H1 (cell line): ENCODE measurements at regions not wholly inside any gene's neighbourhood (a gene's known extent, or its start where the extent isn't known, plus 50 kb on each side); places are given as distances from the start of the nearest gene placed in this dataset.
A peak's percentile ranks its signal among the peaks of the same experiment; 100 is the strongest.

Experiments used
- CTCF ChIA-PET: fragments of 300-600 bp; sonication (Branson Sonifier 250); formaldehyde crosslinking; loops from one replicate; lab custom pipeline; 2021; ENCODE audit not compliant: partially characterized antibody; lab: Charles Lee
- POLR2A ChIA-PET: fragments of 300-600 bp; sonication (Branson Sonifier 250); formaldehyde crosslinking; loops from one replicate; lab custom pipeline; 2021; ENCODE audit warnings: inconsistent platforms; ENCODE audit not compliant: partially characterized antibody; lab: Charles Lee
- DNase-seq, 2 experiments: peaks; one replicate each; pipeline versions ENCODE4 v3.0.0 to v3.0.0-alpha.2; 2010 to 2022; ENCODE audit warnings: low spot score in 2 of 2, low read depth in 1 of 2, mixed read lengths in 1 of 2
- FAIRE-seq: peaks from 2 replicates; lab custom pipeline; 2011; peaks lifted over from hg19 to GRCh38; lab: Jason Lieb, UNC
- H2AFZ ChIP-seq: 2 replicates; pipeline ENCODE4 v1.8.1; 2012; ENCODE audit warnings: low read length, inconsistent platforms
- H2AK5ac ChIP-seq: 2 replicates; pipeline ENCODE4 v1.6.1; 2013; ENCODE audit warnings: low read depth, low read length
- H2BK120ac ChIP-seq: replicated peaks from 2 replicates; pipeline ENCODE3; 2013; ENCODE audit warnings: low read depth, low read length, inconsistent platforms
- H2BK12ac ChIP-seq: 2 replicates; pipeline ENCODE4 v1.6.1; 2013; ENCODE audit warnings: low read depth, low read length
- H2BK15ac ChIP-seq: 2 replicates; pipeline ENCODE4 v1.6.1; 2013; ENCODE audit warnings: low read length
- H2BK20ac ChIP-seq: 2 replicates; pipeline ENCODE4 v1.6.1; 2013; ENCODE audit warnings: low read length
- H2BK5ac ChIP-seq: 2 replicates; pipeline ENCODE4 v1.6.1; 2013; ENCODE audit warnings: low read depth, low read length
- H3K14ac ChIP-seq: 2 replicates; pipeline ENCODE4 v1.6.1; 2013; ENCODE audit warnings: inconsistent platforms; ENCODE audit not compliant: insufficient read length
- H3K18ac ChIP-seq: 2 replicates; pipeline ENCODE4 v1.6.1; 2013; ENCODE audit warnings: low read length; ENCODE audit errors: extremely low read depth
- H3K23ac ChIP-seq: 2 replicates; pipeline ENCODE4 v1.6.1; 2013; ENCODE audit warnings: inconsistent platforms; ENCODE audit not compliant: insufficient read length
- H3K23me2 ChIP-seq: 2 replicates; pipeline ENCODE4 v1.6.1; 2013; ENCODE audit warnings: low read depth, low read length
- H3K27ac ChIP-seq: 2 replicates; pipeline ENCODE4 v1.6.1; 2011; ENCODE audit warnings: low read depth, low read length, inconsistent platforms
- H3K27me3 ChIP-seq, 4 experiments: replicated peaks in 1 of 4; 1 replicate in 1 of 4; 2 replicates in 3 of 4; pipeline versions ENCODE4 v1.6.1 to v1.8.1; 2011 to 2013; ENCODE audit warnings: low read length in 3 of 4, mild to moderate bottlenecking in 3 of 4, inconsistent platforms in 2 of 4, mixed read lengths in 2 of 4, moderate library complexity in 1 of 4; ENCODE audit not compliant: control insufficient read depth in 3 of 4, insufficient read depth in 3 of 4; ENCODE audit errors: extremely low read depth in 1 of 4
- H3K36me3 ChIP-seq, 4 experiments: 2 replicates each; pipeline versions ENCODE4 v1.6.1 to v1.8.1; 2011 to 2013; ENCODE audit warnings: mild to moderate bottlenecking in 4 of 4, low read length in 3 of 4, moderate library complexity in 2 of 4, control low read depth in 1 of 4, inconsistent platforms in 1 of 4; ENCODE audit not compliant: insufficient read depth in 4 of 4, control insufficient read depth in 2 of 4
- H3K4ac ChIP-seq: replicated peaks from 2 replicates; pipeline ENCODE3; 2013; ENCODE audit warnings: low read length, low read depth, mixed read lengths, inconsistent platforms; ENCODE audit not compliant: insufficient read length
- H3K4me1 ChIP-seq, 4 experiments: replicated peaks in 1 of 4; 1 replicate in 1 of 4; 2 replicates in 3 of 4; pipeline versions ENCODE4 v1.6.1 to v1.8.1; 2011 to 2013; ENCODE audit warnings: low read length in 3 of 4, inconsistent platforms in 2 of 4, mixed read lengths in 1 of 4; ENCODE audit not compliant: insufficient read depth in 4 of 4, control insufficient read depth in 3 of 4
- H3K4me2 ChIP-seq, 2 experiments: 2 replicates each; pipeline versions ENCODE4 v1.6.1 to v1.8.1; 2011 to 2013; ENCODE audit warnings: low read depth in 2 of 2, low read length in 2 of 2, control low read depth in 1 of 2, inconsistent platforms in 1 of 2, mild to moderate bottlenecking in 1 of 2; ENCODE audit not compliant: insufficient read depth in 1 of 2
- H3K4me3 ChIP-seq, 4 experiments: fragments of 200-600, 300-600 bp in 1 of 4; sonication (generic), shearing (Covaris generic), sonication (Bioruptor Twin) in 1 of 4; 2 replicates each; pipeline versions ENCODE4 v1.5.1 to v1.8.1; 2011 to 2016; ENCODE audit warnings: low read length in 4 of 4, low read depth in 3 of 4, control low read depth in 2 of 4, inconsistent platforms in 2 of 4, mild to moderate bottlenecking in 2 of 4, mixed read lengths in 1 of 4, moderate library complexity in 1 of 4; ENCODE audit not compliant: insufficient read depth in 2 of 4; ENCODE audit errors: extremely low read depth in 1 of 4
- H3K56ac ChIP-seq: replicated peaks from 2 replicates; pipeline ENCODE3; 2013; ENCODE audit warnings: low read depth, mild to moderate bottlenecking, mixed read lengths, low read length, inconsistent platforms; ENCODE audit not compliant: insufficient read length
- H3K79me1 ChIP-seq: 2 replicates; pipeline ENCODE4 v1.6.1; 2013; ENCODE audit warnings: low read depth, low read length, control low read depth
- H3K79me2 ChIP-seq, 2 experiments: 2 replicates each; pipeline versions ENCODE4 v1.6.1 to v1.8.1; 2012 to 2013; ENCODE audit warnings: low read length in 2 of 2, mild to moderate bottlenecking in 2 of 2, inconsistent platforms in 1 of 2; ENCODE audit not compliant: insufficient read depth in 2 of 2, control insufficient read depth in 1 of 2
- H3K9ac ChIP-seq, 4 experiments: replicated peaks in 1 of 4; 1 replicate in 1 of 4; 2 replicates in 3 of 4; pipeline versions ENCODE4 v1.6.1 to v1.8.1; 2011 to 2013; ENCODE audit warnings: low read depth in 3 of 4, low read length in 3 of 4, control low read depth in 2 of 4, mild to moderate bottlenecking in 2 of 4, moderate library complexity in 2 of 4, inconsistent platforms in 1 of 4; ENCODE audit errors: extremely low read depth in 1 of 4
- H3K9me3 ChIP-seq, 2 experiments: 2 replicates each; pipeline versions ENCODE4 v1.6.1 to v1.8.1; 2012 to 2013; ENCODE audit warnings: mild to moderate bottlenecking in 2 of 2, moderate library complexity in 2 of 2, control low read depth in 1 of 2, inconsistent platforms in 1 of 2, low read depth in 1 of 2, low read length in 1 of 2, mixed read lengths in 1 of 2; ENCODE audit not compliant: insufficient read depth in 2 of 2
- H4K20me1 ChIP-seq, 2 experiments: replicated peaks in 1 of 2; 2 replicates each; pipeline versions ENCODE3 to v1.8.1; 2011 to 2013; ENCODE audit warnings: inconsistent platforms in 2 of 2, low read length in 2 of 2, mild to moderate bottlenecking in 1 of 2; ENCODE audit not compliant: insufficient read depth in 2 of 2, control insufficient read depth in 1 of 2
- H4K5ac ChIP-seq: 2 replicates; pipeline ENCODE4 v1.6.1; 2013; ENCODE audit warnings: low read length, low read depth, mixed read lengths, inconsistent platforms; ENCODE audit not compliant: insufficient read length
- H4K8ac ChIP-seq: 2 replicates; pipeline ENCODE4 v1.8.0; 2013; ENCODE audit warnings: mild to moderate bottlenecking, moderate library complexity, low read length, inconsistent platforms; ENCODE audit not compliant: insufficient read depth; ENCODE audit errors: extremely low read depth
- H4K91ac ChIP-seq: replicated peaks from 2 replicates; pipeline ENCODE3; 2013; ENCODE audit warnings: low read length, mixed read lengths, inconsistent platforms; ENCODE audit not compliant: insufficient read length
- ATF2 ChIP-seq: IDR thresholded peaks from 2 replicates; pipeline ENCODE4 v1.6.1; 2012; ENCODE audit warnings: low read length, inconsistent platforms
- EGR1 ChIP-seq: IDR thresholded peaks from 2 replicates; pipeline ENCODE4 v1.6.1; 2011; ENCODE audit warnings: low read depth, low read length, borderline replicate concordance
- USF2 ChIP-seq: IDR thresholded peaks from 2 replicates; pipeline ENCODE4 v1.6.1; 2011; ENCODE audit warnings: low read length, improper control_type of control experiment
- WGBS, 2 experiments: shearing (Covaris generic) in 1 of 2; methylation state at CpG; one replicate each; pipeline versions ENCODE4 v1.1.6 to v1.1.7; 2013 to 2015; ENCODE audit warnings: low lambda C conversion rate in 2 of 2, mixed read lengths in 2 of 2, inconsistent platforms in 1 of 2, low coverage in 1 of 2, missing lambda C conversion rate in 1 of 2; ENCODE audit not compliant: insufficient replicate concordance in 2 of 2, insufficient coverage in 1 of 2, insufficient read length in 1 of 2; ENCODE audit errors: extremely low coverage in 1 of 2, missing lambda C conversion rate in 1 of 2; 5-methylcytosine and 5-hydroxymethylcytosine counted together

- Histone ChIP-seq H4K20me1 (no peaks in the 10 kb centered on the region), H2AFZ (no peak overlapping the region), H3K4me1 (no peaks in the 10 kb centered on the region; a peak in 2 of 7 replicates), H3K27ac (no peak overlapping the region), H3K4me3 (peak overlapping the region in 1 of 4 experiments; percentile 76; a peak in 2 of 8 replicates), H2BK12ac (no peak overlapping the region), H3K36me3 (no peaks in the 10 kb centered on the region; a peak in 1 of 8 replicates), H3K79me2 (no peaks in the 10 kb centered on the region), H2AK5ac (no peak overlapping the region), H3K23ac (no peak overlapping the region), H2BK5ac (no peak overlapping the region), H3K79me1 (no peaks in the 10 kb centered on the region), H2BK120ac (no peak overlapping the region), H4K8ac (no peak overlapping the region), H3K56ac (no peak overlapping the region), H4K91ac (no peak overlapping the region), H3K4me2 (peak overlapping the region; percentile 57 to 63; a peak in 3 of 4 replicates), H3K9ac (no peak overlapping the region), H3K9me3 (peaks cover 4 to 7% of the 10 kb centered on the region in 2 experiments), H2BK20ac (no peak overlapping the region), H3K27me3 (no peaks in the 10 kb centered on the region), H3K14ac (no peak overlapping the region), H3K18ac (no peak overlapping the region), H2BK15ac (no peak overlapping the region), H4K5ac (no peak overlapping the region), H3K23me2 (no peaks in the 10 kb centered on the region), H3K4ac (no peak overlapping the region)
- TF ChIP-seq ATF2 (no peak), USF2 (no peak), EGR1 (no peak)
- ChIA-PET CTCF (interaction anchor here (0.8 kb wide), 1 partner anchor 13 kb away, joined by 3 read pairs; no protein-coding TSS in a partner anchor), POLR2A (interaction anchor here (1.1 to 1.4 kb wide), 3 partner anchors 8 to 1166 kb away, joined by 3 to 4 read pairs (median 4); no protein-coding TSS in a partner anchor)
- WGBS, 2 experiments: 88% methylated on average over 3 of the region's 3 CpGs; no CpG with 5 or more reads in 1 of the 2 experiments
- no peak for DNase-seq
- FAIRE-seq: no peak
Measured at GRCh38 chr1:90220496-90220895, 225.6 kb downstream of the ZNF326 start.
